M059J (cell line): ENCODE measurements at regions not wholly inside any gene's neighbourhood (a gene's known extent, or its start where the extent isn't known, plus 50 kb on each side); places are given as distances from the start of the nearest gene placed in this dataset.
A peak's percentile ranks its signal among the peaks of the same experiment; 100 is the strongest.

Experiments used
- DNase-seq: peaks from one replicate; pipeline ENCODE4 v3.0.0-alpha.2; 2012; ENCODE audit warnings: low read depth

DNA sequence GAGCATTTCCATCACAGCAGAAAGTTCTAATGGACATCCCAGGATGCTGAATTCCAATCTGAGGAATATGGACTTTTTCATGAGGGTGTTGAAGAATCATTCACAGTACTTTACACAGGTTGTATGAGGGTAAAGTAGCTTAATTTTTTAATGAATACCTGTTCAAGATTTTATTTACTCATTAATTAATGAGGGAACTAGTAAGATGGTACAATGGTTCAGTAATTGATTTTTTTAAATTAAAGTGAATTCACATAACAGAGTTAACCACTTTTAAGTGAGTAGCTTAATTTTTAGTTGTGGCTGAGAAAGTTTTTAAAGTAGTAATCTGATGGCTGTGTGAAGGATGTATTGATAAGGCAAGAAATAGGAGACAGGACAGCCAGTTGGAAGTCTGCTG, 266.5 kb downstream of the GFRA1 start:
- DNase-seq: no peak

DNA sequence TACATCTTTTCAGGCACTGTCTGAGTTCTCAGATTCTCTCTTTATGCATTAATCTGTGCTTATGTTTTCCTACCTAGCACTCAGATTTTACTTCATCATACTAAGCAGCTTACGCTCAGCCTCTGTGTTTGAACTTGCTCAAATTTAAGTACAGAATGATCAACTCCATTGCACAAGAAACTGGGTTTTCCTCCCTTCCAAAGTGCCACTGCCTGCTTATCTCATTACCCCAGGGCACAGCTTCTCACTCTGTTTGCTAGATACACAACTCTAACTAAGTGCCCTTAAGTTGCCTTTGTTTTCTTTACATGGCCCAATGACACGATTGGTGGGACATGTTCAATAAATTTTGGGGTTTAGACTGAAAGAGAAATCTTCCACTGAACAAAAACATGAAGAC, 267.7 kb downstream of the GFRA1 start:
- DNase-seq: no peak

DNA sequence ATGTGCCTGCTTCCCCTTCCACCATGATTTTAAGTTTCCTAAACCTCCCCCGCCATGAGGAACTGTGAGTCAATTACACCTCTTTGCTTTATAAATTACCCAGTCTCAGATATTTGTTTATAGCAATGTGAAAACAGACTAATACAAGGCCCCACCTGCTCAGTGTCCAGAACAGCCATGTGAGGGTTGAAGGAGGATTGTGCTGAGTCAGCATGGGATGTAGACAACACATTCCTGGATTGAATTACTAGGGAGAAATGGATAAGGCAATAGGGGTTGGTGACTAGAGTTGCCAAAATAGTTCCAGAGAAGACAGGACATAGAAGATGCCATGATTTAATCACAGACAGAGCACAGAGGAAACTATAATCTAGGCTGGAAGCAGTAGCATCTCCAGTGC, 270.3 kb downstream of the GFRA1 start:
- DNase-seq: no peak

DNA sequence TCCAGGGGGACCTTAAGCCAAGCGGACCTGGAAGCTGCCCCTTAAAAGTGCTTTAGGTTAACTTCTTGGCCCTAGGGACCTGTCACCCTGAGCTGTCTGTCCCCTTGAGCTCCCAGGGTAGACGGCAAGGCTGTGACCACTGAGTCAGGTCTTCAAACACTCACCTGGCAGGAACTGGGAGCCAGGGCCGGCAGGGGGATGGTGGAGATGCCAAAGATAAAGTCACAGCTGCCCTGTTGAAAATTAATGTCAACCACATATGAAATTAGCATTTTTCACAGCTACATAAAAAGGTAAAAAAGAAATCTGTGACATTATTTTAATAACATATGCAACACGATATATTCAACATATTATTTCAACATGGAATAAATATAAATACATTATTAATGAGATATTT, 271.0 kb downstream of the GFRA1 start:
- no peak for DNase-seq

DNA sequence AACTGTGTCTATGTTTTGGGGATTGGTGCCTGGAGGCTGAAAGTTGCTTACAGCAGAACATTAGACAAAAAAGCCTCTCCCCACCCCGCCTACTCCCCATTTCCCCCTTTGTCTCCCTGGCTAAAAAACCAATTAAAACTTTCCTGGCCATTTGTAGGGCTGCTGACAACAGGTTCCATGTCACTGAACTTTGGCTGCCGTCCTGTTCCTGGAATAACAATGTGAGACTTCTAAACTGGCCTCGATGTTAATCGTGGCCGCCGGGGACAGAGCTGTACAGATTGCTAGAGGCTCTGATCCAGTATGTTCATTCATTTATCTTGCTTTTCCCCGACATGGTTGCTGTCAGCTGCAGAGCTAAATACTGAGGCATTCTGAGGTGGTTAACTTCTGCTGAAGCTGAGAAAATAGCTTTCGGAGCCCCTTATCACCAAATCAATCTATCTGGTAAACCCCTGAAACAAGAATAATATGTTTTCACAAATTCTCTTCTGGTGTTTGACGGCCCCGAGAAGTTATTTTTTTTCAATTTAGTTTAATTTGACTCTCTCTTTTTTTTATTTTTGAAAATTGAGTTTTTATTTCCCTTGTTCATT, 271.6 kb downstream of the GFRA1 start:
- DNase-seq: peak; percentile 24

DNA sequence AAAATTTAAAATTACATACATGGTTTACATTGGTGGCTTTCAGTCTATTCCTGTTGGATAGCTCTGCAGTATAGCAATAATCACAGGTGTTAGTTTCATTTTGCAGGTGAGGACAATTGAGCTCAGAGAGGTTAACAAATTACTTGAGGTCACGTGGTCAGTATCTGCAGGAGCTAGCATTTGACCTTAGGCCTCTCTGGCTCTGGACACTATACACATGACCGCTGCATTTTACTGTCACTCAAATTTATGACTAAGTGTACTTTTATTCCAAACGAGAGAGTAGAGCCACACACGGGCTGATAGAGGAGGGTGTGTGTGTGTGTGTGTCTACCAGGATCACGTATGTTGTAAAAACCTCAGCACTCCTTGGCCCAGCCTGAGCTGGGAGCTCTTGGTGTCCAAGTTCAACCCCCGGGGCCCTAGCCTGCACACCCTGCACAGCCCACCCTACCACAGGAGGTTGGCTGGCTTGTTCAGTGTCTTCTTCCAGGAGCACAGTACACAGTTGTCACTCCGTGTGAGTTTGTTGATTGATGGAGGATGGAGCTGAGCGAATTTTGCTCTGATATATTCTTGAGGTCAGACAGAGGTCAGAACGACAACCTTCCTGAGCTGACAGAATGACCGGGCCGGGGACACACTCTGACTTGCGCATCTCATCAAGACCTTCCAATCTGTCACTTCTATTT, 272.7 kb downstream of the GFRA1 start:
- peak; percentile 22 for DNase-seq
